ENCODE measurements at regions not wholly inside any gene's neighbourhood (a gene's known extent, or its start where the extent isn't known, plus 50 kb on each side); places are given as distances from the start of the nearest gene placed in this dataset.

DNA sequence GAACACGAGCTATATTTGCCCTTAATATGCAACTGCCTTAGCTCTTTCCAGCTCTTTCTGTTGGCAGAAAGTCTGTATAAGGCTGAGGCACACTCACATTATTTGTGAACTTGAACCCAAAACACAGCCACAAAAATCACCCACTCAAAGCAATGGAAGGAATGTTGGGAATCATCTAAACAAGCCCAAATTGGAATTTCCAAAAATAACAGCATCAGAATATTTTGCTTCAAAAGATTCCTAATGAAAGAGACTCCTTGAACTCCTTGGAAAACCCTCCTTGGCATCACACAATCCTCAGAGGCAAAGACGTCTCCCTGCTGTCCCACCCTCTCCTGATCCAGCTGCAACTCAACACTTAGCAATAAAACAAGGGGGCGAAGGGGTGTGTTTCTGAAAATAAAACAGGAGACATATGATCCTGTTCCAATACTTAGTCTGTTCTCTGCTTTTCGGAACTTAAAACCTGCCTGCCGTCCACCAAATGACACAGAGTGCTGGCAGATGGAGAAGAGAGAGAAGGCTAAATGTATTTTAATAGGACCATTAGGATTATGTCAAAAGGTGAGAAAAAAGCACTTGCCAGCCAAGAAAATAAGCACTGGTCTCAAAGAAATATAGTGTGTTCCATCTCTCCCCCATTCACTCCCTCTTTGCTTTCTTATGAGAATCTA lies 320.7 kb upstream of the JARID2 start:
- H3K9me3 Mint-ChIP-seq = no peaks in the 10 kb centered on the region
- H3K27ac Mint-ChIP-seq (ENCODE audit: unreplicated experiment) = no peak overlapping the region
- H3K4me1 Mint-ChIP-seq = peaks cover 56% of the 10 kb centered on the region
- no peaks in the 10 kb centered on the region for H3K27me3 Mint-ChIP-seq (ENCODE audit: low read depth)
- H3K4me3 Mint-ChIP-seq = no peak overlapping the region
- H3K36me3 Mint-ChIP-seq (ENCODE audit: low read depth) = no peaks in the 10 kb centered on the region
- no peak for DNase-seq (ENCODE audit: low read depth, low spot score)
- TF ChIP-seq, protein P1, sequence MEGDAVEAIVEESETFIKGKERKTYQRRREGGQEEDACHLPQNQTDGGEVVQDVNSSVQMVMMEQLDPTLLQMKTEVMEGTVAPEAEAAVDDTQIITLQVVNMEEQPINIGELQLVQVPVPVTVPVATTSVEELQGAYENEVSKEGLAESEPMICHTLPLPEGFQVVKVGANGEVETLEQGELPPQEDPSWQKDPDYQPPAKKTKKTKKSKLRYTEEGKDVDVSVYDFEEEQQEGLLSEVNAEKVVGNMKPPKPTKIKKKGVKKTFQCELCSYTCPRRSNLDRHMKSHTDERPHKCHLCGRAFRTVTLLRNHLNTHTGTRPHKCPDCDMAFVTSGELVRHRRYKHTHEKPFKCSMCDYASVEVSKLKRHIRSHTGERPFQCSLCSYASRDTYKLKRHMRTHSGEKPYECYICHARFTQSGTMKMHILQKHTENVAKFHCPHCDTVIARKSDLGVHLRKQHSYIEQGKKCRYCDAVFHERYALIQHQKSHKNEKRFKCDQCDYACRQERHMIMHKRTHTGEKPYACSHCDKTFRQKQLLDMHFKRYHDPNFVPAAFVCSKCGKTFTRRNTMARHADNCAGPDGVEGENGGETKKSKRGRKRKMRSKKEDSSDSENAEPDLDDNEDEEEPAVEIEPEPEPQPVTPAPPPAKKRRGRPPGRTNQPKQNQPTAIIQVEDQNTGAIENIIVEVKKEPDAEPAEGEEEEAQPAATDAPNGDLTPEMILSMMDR (conservative IDR thresholded peaks at IDR 0.05) = no peak

- Mint-ChIP-seq H3K27me3 (ENCODE audit: low read depth) (no peaks in the 10 kb centered on the region), H3K9me3 (no peaks in the 10 kb centered on the region), H3K4me3 (no peak overlapping the region), H3K27ac (ENCODE audit: unreplicated experiment) (no peak overlapping the region), H3K36me3 (ENCODE audit: low read depth) (no peaks in the 10 kb centered on the region), H3K4me1 (peaks cover 51% of the 10 kb centered on the region)
- TF ChIP-seq, protein P1 (conservative IDR thresholded peaks at IDR 0.05) = no peak
- no peak for DNase-seq (ENCODE audit: low read depth, low spot score)
Measured at GRCh38 chr6:14925699-14926026, 320.2 kb upstream of the JARID2 start.

GRCh38 chr6:14927398-14927797 lies 318.5 kb upstream of the JARID2 start:
- Mint-ChIP-seq H3K4me1 (peaks cover 41% of the 10 kb centered on the region), H3K9me3 (no peaks in the 10 kb centered on the region), H3K36me3 (ENCODE audit: low read depth) (no peaks in the 10 kb centered on the region), H3K27me3 (ENCODE audit: low read depth) (no peaks in the 10 kb centered on the region), H3K4me3 (no peak overlapping the region), H3K27ac (ENCODE audit: unreplicated experiment) (no peak overlapping the region)
- no peak for DNase-seq (ENCODE audit: low read depth, low spot score)
- TF ChIP-seq, protein P1 (conservative IDR thresholded peaks at IDR 0.05) = no peak

- DNase-seq (ENCODE audit: low read depth, low spot score) = no peak
- no peaks in the 10 kb centered on the region for H3K27me3 Mint-ChIP-seq (ENCODE audit: low read depth)
- H3K4me3 Mint-ChIP-seq = no peak overlapping the region
- no peaks in the 10 kb centered on the region for H3K9me3 Mint-ChIP-seq
- peaks cover 33% of the 10 kb centered on the region for H3K4me1 Mint-ChIP-seq
- H3K36me3 Mint-ChIP-seq (ENCODE audit: low read depth) = no peaks in the 10 kb centered on the region
- H3K27ac Mint-ChIP-seq (ENCODE audit: unreplicated experiment) = no peak overlapping the region
- TF ChIP-seq, protein P1 (conservative IDR thresholded peaks at IDR 0.05) = no peak
Measured at GRCh38 chr6:14929291-14929690, 316.6 kb upstream of the JARID2 start.

DNA sequence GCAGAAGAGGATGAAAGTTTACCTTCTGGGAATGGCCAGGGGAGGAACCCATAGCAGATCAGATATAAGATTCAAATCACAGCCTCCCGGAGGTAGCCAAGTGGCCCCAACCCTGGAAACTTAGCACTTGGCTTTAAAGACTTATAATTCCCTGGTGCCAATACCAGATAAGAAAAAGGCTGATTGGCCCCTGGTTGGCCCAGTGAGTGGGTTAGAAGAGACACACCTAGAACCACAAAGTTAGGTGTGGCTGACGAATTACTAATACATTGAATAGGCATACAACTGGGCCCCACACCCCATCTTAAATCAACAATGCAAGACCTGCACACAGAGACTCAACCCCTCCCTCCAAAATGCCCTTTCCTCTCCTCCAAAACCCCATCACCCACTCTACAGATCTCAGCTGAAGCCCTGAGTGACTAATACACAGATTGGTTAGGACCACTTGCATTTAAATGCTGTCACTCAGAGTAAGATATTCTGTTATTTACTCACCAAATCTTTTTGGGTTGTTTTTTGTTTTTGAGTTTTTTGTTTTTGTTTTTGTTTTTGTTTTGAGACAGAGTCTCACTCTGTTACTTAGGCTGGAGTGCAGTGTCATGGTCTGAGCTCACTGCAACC lies 315.4 kb upstream of the JARID2 start:
- TF ChIP-seq, protein P1 (conservative IDR thresholded peaks at IDR 0.05) = no peak
- H3K4me3 Mint-ChIP-seq = no peak overlapping the region
- no peaks in the 10 kb centered on the region for H3K9me3 Mint-ChIP-seq
- H3K27me3 Mint-ChIP-seq (ENCODE audit: low read depth) = no peaks in the 10 kb centered on the region
- no peak for DNase-seq (ENCODE audit: low read depth, low spot score)
- H3K4me1 Mint-ChIP-seq = peaks cover 21% of the 10 kb centered on the region
- H3K27ac Mint-ChIP-seq (ENCODE audit: unreplicated experiment) = no peak overlapping the region
- H3K36me3 Mint-ChIP-seq (ENCODE audit: low read depth) = no peaks in the 10 kb centered on the region
